GM12864 (cell line): ENCODE measurements at regions not wholly inside any gene's neighbourhood (a gene's known extent, or its start where the extent isn't known, plus 50 kb on each side); places are given as distances from the start of the nearest gene placed in this dataset.

ENCODE experiments used
- DNase-seq: peaks from one replicate; pipeline ENCODE4 v3.0.0-alpha.2; 2011; ENCODE audit warnings: low read depth
- H3K4me3 ChIP-seq: 2 replicates; pipeline ENCODE4 v1.5.1; 2011; ENCODE audit warnings: mild to moderate bottlenecking, low read depth, low read length, control low read depth
- CTCF ChIP-seq: IDR thresholded peaks from 2 replicates; pipeline ENCODE4 v1.5.1; 2011; ENCODE audit warnings: low read depth, mild to moderate bottlenecking, moderate library complexity, low read length, control low read depth, inconsistent platforms; ENCODE audit errors: missing control alignments

GRCh38 chr3:43858294-43858701 is 167.6 kb downstream of the ABHD5 start:
- TF ChIP-seq CTCF: no peak
- DNase-seq: no peak
- H3K4me3 ChIP-seq: no peak overlapping the region

GRCh38 chr3:43859766-43860165 is 169.0 kb downstream of the ABHD5 start:
- no peak for DNase-seq
- no peak overlapping the region for H3K4me3 ChIP-seq
- no peak for TF ChIP-seq CTCF

- TF ChIP-seq CTCF: no peak
- no peak for DNase-seq
- H3K4me3 ChIP-seq: no peak overlapping the region
Observed at GRCh38 chr3:43861635-43862034, 170.9 kb downstream of the ABHD5 start.

GRCh38 chr3:43862470-43862869 is 171.7 kb downstream of the ABHD5 start:
- TF ChIP-seq CTCF: no peak
- H3K4me3 ChIP-seq: no peak overlapping the region
- no peak for DNase-seq

GRCh38 chr3:43862992-43863805 is 172.5 kb downstream of the ABHD5 start:
- no peak for TF ChIP-seq CTCF
- no peak overlapping the region for H3K4me3 ChIP-seq
- DNase-seq: no peak

GRCh38 chr3:43863966-43864933 is 173.5 kb downstream of the ABHD5 start:
- TF ChIP-seq CTCF: no peak
- DNase-seq: no peak
- no peak overlapping the region for H3K4me3 ChIP-seq
